GM19023 (cell line): ENCODE measurements at regions not wholly inside any gene's neighbourhood (a gene's known extent, or its start where the extent isn't known, plus 50 kb on each side); places are given as distances from the start of the nearest gene placed in this dataset.
"Not testable (repeated sequence)": the region's sequence is repeated elsewhere in the genome, so short reads cannot be mapped to it uniquely, and the experiment has no call there.

Experiments
- ATAC-seq: cut with Tn5 transposase; IDR thresholded peaks from one replicate; pipeline ENCODE4 v1.9.1; 2021; ENCODE audit warnings: mild to moderate bottlenecking, moderate library complexity; ENCODE audit not compliant: unreplicated experiment

GRCh38 chr21:16211339-16212303 lies 481.8 kb downstream of the USP25 start:
- no peak for ATAC-seq

- no peak for ATAC-seq
Observed at GRCh38 chr21:16213518-16213917, 483.7 kb downstream of the USP25 start.

DNA sequence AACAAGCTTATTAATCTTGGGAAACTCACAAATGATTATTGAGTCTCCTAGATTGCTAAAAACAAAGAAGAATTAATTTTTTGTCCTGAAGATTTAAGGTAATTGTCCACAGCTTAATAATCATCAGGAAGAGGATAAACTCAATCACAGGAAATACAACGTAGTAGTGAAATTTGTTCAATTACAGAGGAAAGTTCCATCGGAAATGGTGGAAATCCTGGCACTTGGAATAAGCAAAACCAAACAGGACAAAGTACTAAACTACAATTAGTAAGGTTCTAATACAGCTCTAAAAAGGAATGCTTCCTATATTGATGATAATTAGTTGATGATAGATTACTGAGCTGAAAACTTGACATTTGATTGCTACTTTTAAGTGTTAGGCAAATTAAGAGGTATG lies 485.4 kb downstream of the USP25 start:
- no peak for ATAC-seq

DNA sequence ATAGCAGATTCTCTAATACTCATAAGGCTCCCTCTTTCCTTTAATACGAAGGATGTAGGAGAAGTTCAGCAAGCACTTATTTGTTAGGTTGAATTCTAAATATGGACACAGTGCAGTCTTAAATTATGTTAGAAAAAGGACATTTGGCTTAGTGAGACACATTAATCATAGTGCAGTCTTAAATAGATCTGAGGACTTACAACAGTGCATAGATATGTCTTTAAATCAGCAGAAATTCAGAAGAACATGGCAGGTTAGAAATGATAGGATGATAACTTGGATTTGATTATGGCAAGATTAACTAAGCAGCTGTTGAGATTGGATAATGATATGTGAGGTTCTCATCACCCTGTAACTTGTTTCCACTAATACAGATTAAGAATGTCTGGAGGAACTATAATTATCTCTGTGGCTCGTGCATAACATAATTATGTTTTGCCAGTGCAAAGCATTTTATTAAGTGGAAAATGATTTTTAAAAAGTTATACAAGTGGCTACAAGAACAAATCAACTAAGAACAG lies 485.9 kb downstream of the USP25 start:
- ATAC-seq: no peak

DNA sequence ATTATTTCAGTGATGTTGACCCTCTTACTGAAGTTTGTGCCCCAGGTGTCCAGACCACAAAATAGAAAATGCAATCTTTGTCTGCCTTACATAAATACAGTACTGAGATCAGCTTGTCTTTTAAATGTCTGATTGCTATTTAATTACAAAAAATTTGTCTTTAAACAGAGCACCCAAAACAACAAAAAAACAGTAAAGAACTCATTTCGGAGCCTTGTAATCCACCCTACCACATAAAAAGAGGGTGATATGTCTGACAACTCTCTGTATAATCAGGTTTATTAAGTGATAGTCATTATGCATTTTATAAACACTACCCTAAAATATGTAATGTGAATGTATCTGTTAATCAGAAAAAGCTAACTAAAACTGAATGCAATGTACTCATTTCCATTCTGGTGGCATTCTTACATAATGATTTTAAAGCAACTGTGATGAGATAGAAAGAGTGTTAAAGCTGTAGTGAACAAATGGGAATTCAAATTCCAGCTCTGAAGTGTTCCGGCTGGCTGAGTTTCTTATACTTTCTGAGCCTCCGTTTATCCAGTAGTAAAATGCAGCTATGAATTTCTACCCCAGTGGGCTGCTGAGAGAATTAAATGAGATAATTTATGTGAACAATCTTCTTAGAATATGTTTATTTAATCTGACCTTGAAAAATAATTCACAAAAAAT lies 486.6 kb downstream of the USP25 start:
- ATAC-seq: no peak

DNA sequence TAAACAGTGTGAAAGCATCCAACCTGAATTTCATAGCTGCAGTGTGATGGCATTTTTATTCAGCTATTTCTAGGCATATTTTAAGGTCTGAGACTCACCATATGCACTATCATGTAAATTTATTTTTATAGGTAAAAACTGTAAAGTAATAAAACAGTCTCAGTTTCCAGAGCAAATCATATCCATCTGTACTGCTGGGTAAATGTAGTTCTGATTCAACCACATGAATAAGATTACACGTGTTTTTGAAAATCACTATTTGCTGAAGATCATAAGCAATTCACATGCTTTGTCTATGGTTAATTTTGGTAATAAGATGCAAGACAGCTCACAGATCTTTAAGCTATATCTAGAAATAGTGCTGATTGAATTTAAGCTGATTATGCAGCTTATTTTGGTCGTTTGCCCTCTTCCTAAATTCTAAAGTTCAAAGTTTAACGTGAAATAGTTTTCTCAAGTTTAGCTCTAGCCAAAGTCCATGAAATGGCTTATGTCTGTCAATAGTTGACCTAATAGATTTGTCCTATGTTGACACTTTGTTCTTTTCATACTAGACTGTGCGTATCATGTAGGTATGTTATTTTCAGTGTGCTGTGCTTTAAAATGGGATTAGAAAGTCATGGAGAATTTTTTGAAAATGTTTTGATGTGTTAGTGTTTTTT lies 489.0 kb downstream of the USP25 start:
- ATAC-seq: no peak

DNA sequence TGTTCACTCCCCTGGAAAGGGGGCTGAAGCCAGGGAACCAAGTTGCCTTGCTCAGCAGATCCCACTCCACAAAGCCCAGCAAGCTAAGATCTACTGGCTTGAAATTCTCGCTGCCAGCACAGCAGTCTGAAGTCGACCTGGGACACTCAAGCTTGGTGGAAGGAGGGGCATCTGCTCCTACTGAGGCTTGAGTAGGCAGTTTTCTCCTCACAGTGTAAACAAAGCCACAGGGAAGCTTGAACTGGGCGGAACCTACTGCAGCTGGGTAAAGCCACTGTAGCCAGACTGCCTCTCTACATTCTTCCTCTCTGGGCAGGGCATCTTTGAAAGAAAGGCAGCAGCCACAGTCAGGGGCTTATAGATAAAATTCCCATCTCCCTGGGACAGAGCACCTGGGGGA lies 495.0 kb downstream of the USP25 start:
- ATAC-seq: not testable (repeated sequence)

- no peak for ATAC-seq
Observed at GRCh38 chr21:16239659-16240265, 510.0 kb downstream of the USP25 start.

GRCh38 chr21:16241016-16241415 lies 511.2 kb downstream of the USP25 start:
- ATAC-seq: no peak

DNA sequence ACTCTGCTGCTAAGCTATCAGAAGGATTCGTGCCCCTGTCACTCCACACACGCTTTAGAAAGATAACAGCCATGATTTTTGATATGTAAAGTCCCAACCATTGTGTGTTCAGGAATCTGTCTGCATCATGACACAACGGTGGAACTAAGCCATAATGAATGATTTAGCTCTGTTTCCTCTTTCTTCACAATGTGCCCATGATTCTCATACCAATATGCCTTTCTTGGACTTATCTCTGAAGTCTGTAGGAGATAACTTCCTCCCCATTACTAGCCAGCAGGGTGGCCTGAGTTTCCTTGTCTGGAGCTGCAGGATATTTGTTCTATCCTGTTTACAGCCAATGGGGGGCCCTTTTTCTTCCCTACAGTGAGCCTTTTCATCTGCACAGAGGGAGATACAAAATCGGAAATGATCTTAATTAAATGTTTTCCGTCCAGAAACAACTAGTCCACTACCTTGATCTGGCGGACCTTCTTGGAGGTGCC lies 511.7 kb downstream of the USP25 start:
- ATAC-seq: no peak

DNA sequence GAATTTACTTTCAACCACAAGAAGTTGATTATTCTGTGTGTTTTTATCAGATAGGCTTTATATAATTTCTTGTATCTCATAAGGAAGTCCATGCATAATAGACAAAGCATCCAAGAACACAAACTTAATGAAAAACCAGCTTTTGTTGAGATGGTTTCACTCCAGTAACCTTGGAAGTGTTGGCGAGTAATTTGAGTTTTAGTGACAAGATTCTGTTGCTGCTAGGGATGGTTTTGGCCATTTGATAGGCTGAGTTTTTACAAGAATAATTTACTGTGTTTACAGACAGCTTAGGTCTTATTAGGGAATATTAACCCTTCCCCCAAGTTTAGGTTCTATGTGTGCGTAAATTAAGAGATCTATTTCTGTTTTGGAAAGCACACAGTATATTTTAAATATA lies 513.6 kb downstream of the USP25 start:
- no peak for ATAC-seq

DNA sequence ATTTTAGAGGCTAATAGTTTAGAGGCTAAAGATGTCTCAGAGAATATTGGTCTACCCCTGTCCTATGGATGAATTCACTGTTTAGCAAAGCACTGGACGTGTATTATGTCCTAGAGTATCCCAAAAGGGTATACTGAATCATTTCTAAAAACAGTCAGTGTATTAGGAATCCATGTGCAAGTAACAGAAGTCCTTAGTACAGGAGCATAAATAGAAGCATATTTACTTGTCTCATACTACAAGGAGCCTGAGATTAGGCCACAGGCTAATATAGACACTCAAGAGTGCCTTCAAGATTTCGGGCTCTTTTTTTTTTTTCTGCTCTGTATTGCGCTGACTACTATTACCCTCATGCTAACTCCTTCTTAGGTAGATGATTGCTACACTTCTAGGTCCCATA lies 518.9 kb downstream of the USP25 start:
- ATAC-seq: no peak

GRCh38 chr21:16250273-16250672 lies 520.5 kb downstream of the USP25 start:
- ATAC-seq: no peak

- no peak for ATAC-seq
Observed at GRCh38 chr21:16258844-16259611, 529.2 kb downstream of the USP25 start.

DNA sequence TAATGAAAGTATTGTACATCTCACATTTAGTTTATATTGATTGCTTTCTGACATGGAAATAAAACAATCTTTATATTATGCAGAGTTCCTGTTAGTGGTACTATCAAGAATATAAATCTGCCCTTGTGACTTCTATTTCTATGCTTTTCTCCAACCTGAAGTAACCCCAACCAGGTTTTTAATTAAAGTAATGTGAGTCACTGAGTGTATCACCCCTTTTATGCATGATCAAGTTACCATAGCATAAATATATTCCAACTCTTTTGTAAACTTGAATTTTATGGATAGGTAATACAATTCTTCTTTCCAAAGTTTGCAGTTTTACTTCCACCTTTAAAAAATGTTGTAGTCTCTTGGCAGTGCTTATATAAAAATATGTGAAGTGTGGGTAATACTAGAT lies 532.3 kb downstream of the USP25 start:
- no peak for ATAC-seq

DNA sequence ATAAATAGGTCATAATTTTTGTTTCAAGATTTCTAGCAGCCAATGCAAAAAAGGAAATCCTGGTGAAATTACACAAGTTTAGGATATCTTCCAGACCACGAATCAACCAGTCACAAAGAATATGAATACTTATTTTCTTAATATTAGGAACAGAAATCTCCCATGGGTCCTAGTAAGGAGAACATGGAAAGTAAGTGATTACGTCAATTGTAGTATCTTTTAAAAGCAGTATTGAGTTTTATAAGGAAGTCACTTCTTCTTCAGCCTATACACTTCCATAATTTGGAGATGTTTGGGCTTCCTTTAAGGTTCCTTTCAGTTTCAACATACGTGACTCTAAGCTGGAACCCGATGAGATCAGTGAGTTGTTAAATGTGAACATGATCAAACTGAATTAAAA lies 534.5 kb downstream of the USP25 start:
- no peak for ATAC-seq

GRCh38 chr21:16269476-16269875 lies 539.7 kb downstream of the USP25 start:
- no peak for ATAC-seq

GRCh38 chr21:16279731-16280581 lies 550.2 kb downstream of the USP25 start:
- no peak for ATAC-seq

GRCh38 chr21:16280686-16281091 lies 550.9 kb downstream of the USP25 start:
- ATAC-seq: no peak
